ENCODE measurements at regions not wholly inside any gene's neighbourhood (a gene's known extent, or its start where the extent isn't known, plus 50 kb on each side); places are given as distances from the start of the nearest gene placed in this dataset.

- DNase-seq (ENCODE audit: low read depth), result no peak
- TF ChIP-seq CTCF (conservative IDR thresholded peaks at IDR 0.05; ENCODE audit: low read length), result no peak
Observed at GRCh38 chr5:105506692-105507277, 1944.2 kb upstream of the NUDT12 start.

GRCh38 chr5:105503950-105504349 lies 1941.4 kb upstream of the NUDT12 start:
- TF ChIP-seq CTCF (conservative IDR thresholded peaks at IDR 0.05; ENCODE audit: low read length), result no peak

More at GRCh38 chr5:105506692-105507277, 1944.2 kb upstream of the NUDT12 start:
- H3K4me3 ChIP-seq (ENCODE audit: low read length), result no peak overlapping the region

GRCh38 chr5:105501315-105501714 lies 1938.7 kb upstream of the NUDT12 start:
- no peak for TF ChIP-seq CTCF (conservative IDR thresholded peaks at IDR 0.05; ENCODE audit: low read length)
- no peak for DNase-seq (ENCODE audit: low read depth)
- H3K4me3 ChIP-seq (ENCODE audit: low read length), result no peak overlapping the region

More at GRCh38 chr5:105503950-105504349, 1941.4 kb upstream of the NUDT12 start:
- DNase-seq (ENCODE audit: low read depth), result no peak
- H3K4me3 ChIP-seq (ENCODE audit: low read length), result no peak overlapping the region

- H3K4me3 ChIP-seq (ENCODE audit: low read length), result no peak overlapping the region
- no peak for TF ChIP-seq CTCF (conservative IDR thresholded peaks at IDR 0.05; ENCODE audit: low read length)
- no peak for DNase-seq (ENCODE audit: low read depth)
Observed at GRCh38 chr5:105475401-105475800, 1912.8 kb upstream of the NUDT12 start.

GRCh38 chr5:105462377-105462776 lies 1899.8 kb upstream of the NUDT12 start:
- DNase-seq (ENCODE audit: low read depth), result no peak
- H3K4me3 ChIP-seq (ENCODE audit: low read length), result no peak overlapping the region
- no peak for TF ChIP-seq CTCF (conservative IDR thresholded peaks at IDR 0.05; ENCODE audit: low read length)

- no peak for DNase-seq (ENCODE audit: low read depth)
Observed at GRCh38 chr5:105460721-105461120, 1898.1 kb upstream of the NUDT12 start.

More at GRCh38 chr5:105460721-105461120, 1898.1 kb upstream of the NUDT12 start:
- no peak for TF ChIP-seq CTCF (conservative IDR thresholded peaks at IDR 0.05; ENCODE audit: low read length)
- H3K4me3 ChIP-seq (ENCODE audit: low read length), result no peak overlapping the region
